HEK293T (cell line): ENCODE measurements at regions not wholly inside any gene's neighbourhood (a gene's known extent, or its start where the extent isn't known, plus 50 kb on each side); places are given as distances from the start of the nearest gene placed in this dataset.
"Not testable (repeated sequence)": the region's sequence is repeated elsewhere in the genome, so short reads cannot be mapped to it uniquely, and the experiment has no call there.

Source experiments
- CTCF ChIA-PET: fragments of 350-600 bp; formaldehyde crosslinking; extraction: SDS; loops from one replicate; lab custom pipeline; 2021; ENCODE audit warnings: antibody characterized with exemption, inconsistent platforms; lab: Yijun Ruan, JAX
- POLR2A ChIA-PET: fragments of 350-600 bp; formaldehyde crosslinking; extraction: SDS; loops from one replicate; lab custom pipeline; 2020; ENCODE audit warnings: antibody characterized with exemption, inconsistent platforms; lab: Yijun Ruan, JAX
- DNase-seq: peaks from one replicate; pipeline ENCODE4 v3.0.0; 2012; ENCODE audit warnings: mixed read lengths; ENCODE audit errors: extremely low spot score
- ARNT ChIP-seq: fragments of 450-650 bp; IDR thresholded peaks from 2 replicates; pipeline ENCODE4 v1.6.1; 2017; ENCODE audit warnings: mild to moderate bottlenecking
- BHLHE40 ChIP-seq: fragments of 450-650 bp; IDR thresholded peaks from 2 replicates; pipeline ENCODE4 v1.6.1; 2016; ENCODE audit warnings: mild to moderate bottlenecking, moderate library complexity, borderline replicate concordance
- CTBP1 ChIP-seq: fragments of 450-650 bp; IDR thresholded peaks from 2 replicates; pipeline ENCODE4 v1.6.1; 2016; ENCODE audit warnings: borderline replicate concordance
- ELF4 ChIP-seq: fragments of 450-650 bp; IDR thresholded peaks from 2 replicates; pipeline ENCODE4 v1.6.1; 2017; ENCODE audit warnings: antibody characterized with exemption
- FOXA1 ChIP-seq: fragments of 450-650 bp; IDR thresholded peaks from 2 replicates; pipeline ENCODE4 v1.6.1; 2016; ENCODE audit warnings: mild to moderate bottlenecking
- FOXK2 ChIP-seq: fragments of 450-650 bp; IDR thresholded peaks from 2 replicates; pipeline ENCODE4 v1.6.1; 2016; ENCODE audit warnings: mild to moderate bottlenecking
- FOXM1 ChIP-seq: fragments of 450-650 bp; IDR thresholded peaks from 2 replicates; pipeline ENCODE4 v1.6.1; 2017; ENCODE audit warnings: mild to moderate bottlenecking, borderline replicate concordance
- HDGF ChIP-seq: fragments of 450-650 bp; IDR thresholded peaks from 2 replicates; pipeline ENCODE4 v1.6.1; 2017; ENCODE audit warnings: antibody characterized with exemption, borderline replicate concordance
- L3MBTL2 ChIP-seq: fragments of 450-650 bp; conservative IDR thresholded peaks from 2 replicates; pipeline ENCODE4 v1.6.1; 2016; ENCODE audit warnings: mild to moderate bottlenecking
- LEF1 ChIP-seq: fragments of 450-650 bp; IDR thresholded peaks from 2 replicates; pipeline ENCODE4 v1.6.1; 2017; ENCODE audit warnings: mild to moderate bottlenecking, borderline replicate concordance
- NFRKB ChIP-seq: fragments of 450-650 bp; IDR thresholded peaks from 2 replicates; pipeline ENCODE4 v1.6.1; 2016; ENCODE audit warnings: mild to moderate bottlenecking, moderate library complexity
- PKNOX1 ChIP-seq: fragments of 450-650 bp; IDR thresholded peaks from 2 replicates; pipeline ENCODE4 v1.6.1; 2016
- SP1 ChIP-seq: fragments of 450-650 bp; IDR thresholded peaks from 2 replicates; pipeline ENCODE4 v1.6.1; 2017
- SUZ12 ChIP-seq: fragments of 450-650 bp; IDR thresholded peaks from 2 replicates; pipeline ENCODE4 v1.6.1; 2016; ENCODE audit warnings: mild to moderate bottlenecking
- TARDBP ChIP-seq: fragments of 450-650 bp; IDR thresholded peaks from 2 replicates; pipeline ENCODE4 v1.6.1; 2016
- ZNF384 ChIP-seq: fragments of 450-650 bp; IDR thresholded peaks from 2 replicates; pipeline ENCODE4 v1.6.1; 2016

- CTCF ChIA-PET = no interaction called here
- no peak for TF ChIP-seq FOXA1
- TF ChIP-seq ARNT = no peak
- TF ChIP-seq TARDBP = no peak
- no peak for DNase-seq
- POLR2A ChIA-PET = no interaction called here
Observed at GRCh38 chr5:28313321-28313951, 1275.0 kb upstream of the CDH9 start.

DNA sequence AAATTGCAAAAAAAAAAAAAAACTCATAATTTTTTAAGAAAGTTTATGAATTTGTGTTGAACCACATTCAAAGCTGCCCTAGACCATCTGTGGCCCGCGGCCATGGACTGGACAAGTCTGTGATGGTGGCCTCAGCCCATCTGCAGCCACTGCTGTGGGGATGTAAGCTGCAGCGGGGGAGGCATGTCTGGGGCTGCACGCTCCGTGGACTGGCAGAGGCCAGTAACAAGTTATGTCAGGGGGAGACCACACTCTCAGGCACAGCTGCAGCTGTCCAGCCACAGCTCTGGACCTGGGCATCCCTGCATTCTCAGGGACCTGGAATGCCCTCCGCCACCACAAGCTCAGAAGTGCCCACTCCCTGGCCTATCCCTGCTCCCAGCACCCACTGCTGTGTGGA is 1272.3 kb upstream of the CDH9 start:
- no peak for DNase-seq
- CTCF ChIA-PET = no interaction called here
- POLR2A ChIA-PET = no interaction called here
- TF ChIP-seq TARDBP (no peak), LEF1 (no peak), FOXA1 (no peak), SUZ12 (no peak), PKNOX1 (no peak), ZNF384 (no peak)

DNA sequence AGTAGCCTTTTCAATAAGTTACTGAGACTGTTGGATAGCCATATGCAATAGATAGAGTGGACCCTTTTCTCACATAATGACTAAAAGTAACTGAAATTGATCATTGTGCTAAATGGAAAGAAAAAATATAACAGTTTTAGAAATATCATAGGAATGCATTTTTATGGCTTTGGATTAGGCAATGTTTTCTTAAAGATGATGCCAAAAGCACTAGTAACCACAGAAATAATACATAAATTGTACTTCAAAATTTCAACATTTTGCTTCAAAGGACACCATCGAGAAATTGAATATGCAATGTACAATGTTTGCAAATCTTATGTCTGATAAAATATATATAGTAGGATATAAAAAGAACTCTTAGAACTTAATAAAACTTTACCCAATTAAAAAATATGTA is 1267.5 kb upstream of the CDH9 start:
- DNase-seq = no peak
- ChIA-PET CTCF (no interaction called here), POLR2A (no interaction called here)
- no peak for TF ChIP-seq TARDBP
- no peak for TF ChIP-seq FOXM1
- no peak for TF ChIP-seq FOXA1
- no peak for TF ChIP-seq LEF1
- TF ChIP-seq L3MBTL2 = no peak
- no peak for TF ChIP-seq SP1
- no peak for TF ChIP-seq HDGF
- TF ChIP-seq ARNT = no peak
- no peak for TF ChIP-seq CTBP1
- TF ChIP-seq SUZ12 = no peak
- TF ChIP-seq ZNF384 = no peak
- no peak for TF ChIP-seq FOXK2
- TF ChIP-seq BHLHE40 = no peak
- TF ChIP-seq ELF4 = no peak
- TF ChIP-seq PKNOX1 = no peak
- TF ChIP-seq NFRKB = no peak

DNA sequence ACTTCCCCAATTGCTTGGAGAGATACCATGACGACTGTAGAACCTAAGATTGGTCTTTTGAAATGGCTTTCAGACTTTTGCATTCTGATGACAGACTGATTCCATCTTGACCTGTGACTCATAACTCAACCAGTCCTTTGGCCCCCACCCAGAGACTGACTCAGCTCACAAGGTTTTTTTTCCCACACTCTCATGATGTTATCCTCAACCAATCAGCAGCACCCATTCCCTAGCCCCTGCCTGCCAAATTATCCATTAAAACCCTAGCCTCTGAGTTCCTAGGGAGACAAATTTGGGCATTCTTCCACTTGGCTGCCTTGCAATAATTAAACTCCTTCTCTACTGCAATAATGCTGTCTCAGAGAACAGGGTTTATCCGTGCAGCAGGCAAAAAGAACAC is 1263.3 kb upstream of the CDH9 start:
- CTCF ChIA-PET = no interaction called here
- TF ChIP-seq FOXM1 = no peak
- no peak for TF ChIP-seq NFRKB
- no peak for TF ChIP-seq BHLHE40
- no peak for TF ChIP-seq PKNOX1
- TF ChIP-seq SUZ12 = no peak
- TF ChIP-seq L3MBTL2 = no peak
- TF ChIP-seq ZNF384 = no peak
- no peak for TF ChIP-seq FOXK2
- TF ChIP-seq LEF1 = no peak
- TF ChIP-seq FOXA1 = no peak
- no peak for TF ChIP-seq CTBP1
- no peak for TF ChIP-seq ARNT
- TF ChIP-seq HDGF = no peak
- no peak for TF ChIP-seq SP1
- no peak for DNase-seq
- POLR2A ChIA-PET = no interaction called here

DNA sequence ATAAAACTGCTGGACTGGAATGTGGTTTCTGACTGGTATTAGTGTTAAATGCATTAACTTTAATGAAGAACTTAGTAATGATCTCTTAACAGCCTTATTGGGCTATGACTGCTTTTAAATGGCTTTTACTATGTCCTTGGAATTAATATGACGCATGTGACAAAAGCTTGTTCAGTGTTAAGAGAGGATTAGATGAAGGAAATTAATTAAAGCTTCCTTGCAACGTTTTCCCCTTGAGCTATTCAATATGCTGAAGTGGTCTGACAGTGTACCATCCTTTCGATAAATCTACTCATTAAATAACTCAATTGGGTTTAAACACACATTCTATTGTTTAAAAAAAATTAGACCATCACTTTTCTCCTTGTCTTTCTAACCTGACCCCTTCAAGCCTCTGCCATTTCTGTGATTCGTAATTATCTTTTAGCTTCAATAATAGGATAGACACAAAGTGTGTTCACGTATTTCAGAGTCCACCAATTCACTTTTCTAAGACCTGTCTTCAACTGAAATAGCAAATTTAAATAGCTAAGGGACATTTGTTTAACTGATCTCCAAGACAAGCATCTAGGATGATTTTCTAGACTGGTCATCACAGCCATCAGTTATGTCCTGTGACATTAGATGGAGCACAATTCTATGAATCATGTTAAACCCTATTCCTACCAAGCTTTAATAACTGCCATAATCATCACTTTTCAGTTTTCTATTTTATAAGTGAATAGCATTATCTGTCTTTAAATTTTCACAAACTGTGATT is 1258.0 kb upstream of the CDH9 start:
- TF ChIP-seq ZNF384 (no peak), CTBP1 (no peak), ELF4 (no peak), PKNOX1 (no peak), FOXA1 (no peak), L3MBTL2 (no peak), HDGF (no peak), LEF1 (no peak), NFRKB (no peak), FOXK2 (no peak), SUZ12 (no peak), BHLHE40 (no peak), SP1 (no peak), TARDBP (no peak), ARNT (no peak), FOXM1 (no peak)
- ChIA-PET POLR2A (no interaction called here), CTCF (no interaction called here)
- DNase-seq = no peak

DNA sequence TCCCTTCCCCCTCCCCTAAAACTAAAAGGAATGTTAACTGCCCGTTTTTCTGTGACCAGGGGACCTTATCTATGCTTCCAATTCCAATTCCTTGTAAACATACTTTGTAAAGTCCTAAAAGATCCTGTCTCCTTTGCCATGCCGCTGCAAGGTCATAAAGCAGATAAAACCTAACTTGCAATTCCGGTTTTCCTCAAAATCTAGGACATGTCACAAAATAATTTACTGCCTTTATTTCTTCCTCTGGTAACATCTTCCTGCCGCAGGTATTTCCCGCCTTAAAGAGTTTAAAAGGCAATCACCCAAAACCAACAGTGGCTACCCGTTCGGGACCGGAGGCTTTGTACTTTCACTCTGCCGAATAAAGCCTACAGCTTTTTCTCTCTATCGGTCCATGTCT is 1248.6 kb upstream of the CDH9 start:
- POLR2A ChIA-PET, DNase-seq, CTCF ChIA-PET: not testable (repeated sequence)
